K562 (cell line): ENCODE measurements at regions not wholly inside any gene's neighbourhood (a gene's known extent, or its start where the extent isn't known, plus 50 kb on each side); places are given as distances from the start of the nearest gene placed in this dataset.

Experiments
- ARNT ChIP-seq, 2 experiments: fragments of 450-650 bp; IDR thresholded peaks; 2 replicates each; pipeline ENCODE4 v1.6.1; 2016; ENCODE audit warnings: mild to moderate bottlenecking in 1 of 2
- CBX2 ChIP-seq: fragments of 200-600 bp; sonication (generic); IDR thresholded peaks from one replicate; pipeline ENCODE4 v1.6.1; 2012; ENCODE audit warnings: mild to moderate bottlenecking, low read length, inconsistent platforms; ENCODE audit not compliant: insufficient read depth, poor library complexity, severe bottlenecking
- CTCF ChIP-seq, 3 experiments: IDR thresholded peaks in 2 of 3; conservative IDR thresholded peaks in 1 of 3; 2 replicates each; pipeline ENCODE4 v1.5.1; 2011 to 2012; ENCODE audit warnings: low read length in 3 of 3, mild to moderate bottlenecking in 3 of 3, control low read depth in 2 of 3, improper control_type of control experiment in 1 of 3, inconsistent platforms in 1 of 3, low read depth in 1 of 3, mixed read lengths in 1 of 3, moderate library complexity in 1 of 3; ENCODE audit not compliant: insufficient read depth in 2 of 3
- KDM1A ChIP-seq, 2 experiments: fragments of 450-650 bp; IDR thresholded peaks; 2 replicates each; pipeline ENCODE4 v1.6.1; 2016; ENCODE audit warnings: mild to moderate bottlenecking in 2 of 2
- MAFF ChIP-seq: IDR thresholded peaks from 2 replicates; pipeline ENCODE4 v1.6.1; 2012; ENCODE audit warnings: low read length, improper control_type of control experiment
- NCOA2 ChIP-seq, 2 experiments: fragments of 450-650 bp; IDR thresholded peaks; 2 replicates each; pipeline ENCODE4 v1.6.1; 2018; ENCODE audit warnings: mild to moderate bottlenecking in 2 of 2, moderate library complexity in 1 of 2; ENCODE audit not compliant: partially characterized antibody in 2 of 2
- NRF1 ChIP-seq, 2 experiments: fragments of 450-650 bp; IDR thresholded peaks in 1 of 2; conservative IDR thresholded peaks in 1 of 2; 2 replicates each; pipeline ENCODE4 v1.6.1; 2014; ENCODE audit warnings: mild to moderate bottlenecking in 2 of 2
- RAD21 ChIP-seq, 2 experiments: fragments of 250-450 bp in 1 of 2; fragments of 450-650 bp in 1 of 2; sonication (Bioruptor Pico) in 1 of 2; formaldehyde crosslinking in 1 of 2; IDR thresholded peaks in 1 of 2; conservative IDR thresholded peaks in 1 of 2; 2 replicates each; pipeline versions ENCODE4 v1.4.0 to v1.8.0; 2020 to 2022; ENCODE audit warnings: mild to moderate bottlenecking in 2 of 2, moderate library complexity in 1 of 2
- SPI1 ChIP-seq: IDR thresholded peaks from 2 replicates; pipeline ENCODE4 v1.6.1; 2011; ENCODE audit warnings: low read depth, low read length, control low read depth, borderline replicate concordance
- TF ChIP-seq, protein P1 (sequence below): sonication (generic); formaldehyde crosslinking; IDR thresholded peaks from 2 replicates; pipeline ENCODE4 v1.5.0; 2020; ENCODE audit warnings: missing genetic modification reagents
- TF ChIP-seq, protein P2 (sequence below): fragments of 450-650 bp; IDR thresholded peaks from 2 replicates; pipeline ENCODE4 v1.6.1; 2016; ENCODE audit warnings: low read depth

DNA sequence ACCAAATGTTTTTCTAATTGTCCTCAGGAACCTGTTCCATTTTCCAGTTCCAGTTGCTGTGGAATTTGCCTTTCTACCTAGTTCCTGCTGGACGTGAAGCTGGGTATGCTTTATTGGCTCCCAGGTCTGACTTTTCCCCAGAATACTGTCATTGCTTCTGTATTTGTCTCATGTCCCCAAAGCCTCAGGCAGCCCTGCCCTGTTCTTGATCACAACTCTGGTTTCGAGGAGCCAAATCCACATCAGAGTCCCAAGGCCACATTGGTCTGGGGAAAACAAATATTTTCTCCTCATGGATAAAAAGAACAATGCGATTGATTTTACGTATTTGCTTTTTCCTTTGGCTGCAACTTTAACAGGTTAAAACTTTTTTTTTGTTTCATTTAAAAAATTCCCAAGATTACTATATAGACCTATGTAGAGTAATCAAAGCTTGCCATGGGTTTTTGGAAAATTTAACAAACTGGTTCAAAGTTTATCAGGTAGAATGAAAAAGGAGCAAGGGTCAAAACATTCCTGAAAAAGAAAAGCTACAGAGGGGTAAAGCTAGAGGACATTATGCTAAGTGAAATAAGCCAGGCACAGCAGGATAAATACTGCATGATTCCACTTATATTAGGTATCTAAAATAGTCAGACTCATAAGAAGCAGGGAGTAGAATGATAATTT lies 85.2 kb downstream of the MDH1 start:
- TF ChIP-seq RAD21 (CRISPR knock-in tag; conservative IDR thresholded peaks at IDR 0.05 in 1 of 2, IDR thresholded peaks at IDR 0.05 in 1 of 2) (no peak), ARNT (IDR thresholded peaks at IDR 0.05) (no peak), KDM1A (IDR thresholded peaks at IDR 0.05) (no peak), SPI1 (no peak), CTCF (IDR thresholded peaks at IDR 0.05 in 2 of 3, conservative IDR thresholded peaks at IDR 0.05 in 1 of 3; ENCODE audit: insufficient read depth in 2 of 3, low read depth in 1 of 3, low read length in 3 of 3) (no peak), NCOA2 (IDR thresholded peaks at IDR 0.05; ENCODE audit: partially characterized antibody in 2 of 2) (no peak), CBX2 (no peak), NRF1 (conservative IDR thresholded peaks at IDR 0.05 in 1 of 2, IDR thresholded peaks at IDR 0.05 in 1 of 2) (no peak), MAFF (no peak)
- TF ChIP-seq, protein P1, sequence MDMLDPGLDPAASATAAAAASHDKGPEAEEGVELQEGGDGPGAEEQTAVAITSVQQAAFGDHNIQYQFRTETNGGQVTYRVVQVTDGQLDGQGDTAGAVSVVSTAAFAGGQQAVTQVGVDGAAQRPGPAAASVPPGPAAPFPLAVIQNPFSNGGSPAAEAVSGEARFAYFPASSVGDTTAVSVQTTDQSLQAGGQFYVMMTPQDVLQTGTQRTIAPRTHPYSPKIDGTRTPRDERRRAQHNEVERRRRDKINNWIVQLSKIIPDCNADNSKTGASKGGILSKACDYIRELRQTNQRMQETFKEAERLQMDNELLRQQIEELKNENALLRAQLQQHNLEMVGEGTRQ (CRISPR knock-in tag): no peak
- TF ChIP-seq, protein P2, sequence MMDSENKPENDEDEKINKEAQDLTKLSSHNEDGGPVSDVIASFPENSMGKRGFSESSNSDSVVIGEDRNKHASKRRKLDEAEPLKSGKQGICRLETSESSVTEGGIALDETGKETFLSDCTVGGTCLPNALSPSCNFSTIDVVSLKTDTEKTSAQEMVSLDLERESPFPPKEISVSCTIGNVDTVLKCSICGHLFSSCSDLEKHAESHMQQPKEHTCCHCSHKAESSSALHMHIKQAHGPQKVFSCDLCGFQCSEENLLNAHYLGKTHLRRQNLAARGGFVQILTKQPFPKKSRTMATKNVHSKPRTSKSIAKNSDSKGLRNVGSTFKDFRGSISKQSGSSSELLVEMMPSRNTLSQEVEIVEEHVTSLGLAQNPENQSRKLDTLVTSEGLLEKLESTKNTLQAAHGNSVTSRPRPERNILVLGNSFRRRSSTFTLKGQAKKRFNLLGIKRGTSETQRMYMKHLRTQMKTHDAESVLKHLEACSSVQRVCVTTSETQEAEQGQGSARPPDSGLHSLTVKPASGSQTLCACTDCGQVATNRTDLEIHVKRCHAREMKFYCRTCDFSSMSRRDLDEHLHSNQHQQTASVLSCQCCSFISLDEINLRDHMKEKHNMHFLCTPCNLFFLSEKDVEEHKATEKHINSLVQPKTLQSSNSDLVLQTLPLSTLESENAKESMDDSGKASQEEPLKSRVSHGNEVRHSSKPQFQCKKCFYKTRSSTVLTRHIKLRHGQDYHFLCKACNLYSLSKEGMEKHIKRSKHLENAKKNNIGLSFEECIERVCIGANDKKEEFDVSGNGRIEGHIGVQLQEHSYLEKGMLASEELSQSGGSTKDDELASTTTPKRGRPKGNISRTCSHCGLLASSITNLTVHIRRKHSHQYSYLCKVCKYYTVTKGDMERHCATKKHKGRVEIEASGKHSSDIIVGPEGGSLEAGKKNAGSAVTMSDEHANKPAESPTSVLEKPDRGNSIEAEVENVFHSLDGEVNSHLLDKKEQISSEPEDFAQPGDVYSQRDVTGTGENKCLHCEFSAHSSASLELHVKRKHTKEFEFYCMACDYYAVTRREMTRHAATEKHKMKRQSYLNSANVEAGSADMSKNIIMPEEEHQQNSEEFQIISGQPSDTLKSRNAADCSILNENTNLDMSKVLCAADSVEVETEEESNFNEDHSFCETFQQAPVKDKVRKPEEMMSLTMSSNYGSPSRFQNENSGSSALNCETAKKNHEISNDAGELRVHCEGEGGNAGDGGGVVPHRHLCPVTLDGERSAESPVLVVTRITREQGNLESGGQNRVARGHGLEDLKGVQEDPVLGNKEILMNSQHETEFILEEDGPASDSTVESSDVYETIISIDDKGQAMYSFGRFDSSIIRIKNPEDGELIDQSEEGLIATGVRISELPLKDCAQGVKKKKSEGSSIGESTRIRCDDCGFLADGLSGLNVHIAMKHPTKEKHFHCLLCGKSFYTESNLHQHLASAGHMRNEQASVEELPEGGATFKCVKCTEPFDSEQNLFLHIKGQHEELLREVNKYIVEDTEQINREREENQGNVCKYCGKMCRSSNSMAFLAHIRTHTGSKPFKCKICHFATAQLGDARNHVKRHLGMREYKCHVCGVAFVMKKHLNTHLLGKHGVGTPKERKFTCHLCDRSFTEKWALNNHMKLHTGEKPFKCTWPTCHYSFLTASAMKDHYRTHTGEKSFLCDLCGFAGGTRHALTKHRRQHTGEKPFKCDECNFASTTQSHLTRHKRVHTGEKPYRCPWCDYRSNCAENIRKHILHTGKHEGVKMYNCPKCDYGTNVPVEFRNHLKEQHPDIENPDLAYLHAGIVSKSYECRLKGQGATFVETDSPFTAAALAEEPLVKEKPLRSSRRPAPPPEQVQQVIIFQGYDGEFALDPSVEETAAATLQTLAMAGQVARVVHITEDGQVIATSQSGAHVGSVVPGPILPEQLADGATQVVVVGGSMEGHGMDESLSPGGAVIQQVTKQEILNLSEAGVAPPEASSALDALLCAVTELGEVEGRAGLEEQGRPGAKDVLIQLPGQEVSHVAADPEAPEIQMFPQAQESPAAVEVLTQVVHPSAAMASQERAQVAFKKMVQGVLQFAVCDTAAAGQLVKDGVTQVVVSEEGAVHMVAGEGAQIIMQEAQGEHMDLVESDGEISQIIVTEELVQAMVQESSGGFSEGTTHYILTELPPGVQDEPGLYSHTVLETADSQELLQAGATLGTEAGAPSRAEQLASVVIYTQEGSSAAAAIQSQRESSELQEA: no peak
